Activated CD4-positive, alpha-beta T cell treated with anti-CD3 and anti-CD28 coated beads for 36 hours (primary cell): ENCODE measurements at regions not wholly inside any gene's neighbourhood (a gene's known extent, or its start where the extent isn't known, plus 50 kb on each side); places are given as distances from the start of the nearest gene placed in this dataset.
"Not testable (repeated sequence)": the region's sequence is repeated elsewhere in the genome, so short reads cannot be mapped to it uniquely, and the experiment has no call there.

Source experiments
- ATAC-seq: fragments of 200-7000 bp; cut with Tn5 transposase; one replicate; pipeline ENCODE4 v1.10.0; 2021; ENCODE audit warnings: mild to moderate bottlenecking, moderate library complexity
- CTCF ChIA-PET: fragments of 350-600 bp; sonication (Branson Sonifier 250); formaldehyde crosslinking; loops from one replicate; lab custom pipeline; 2021; ENCODE audit warnings: antibody characterized with exemption; lab: Charles Lee
- POLR2A ChIA-PET: fragments of 350-600 bp; sonication (Branson Sonifier 250); formaldehyde crosslinking; loops from one replicate; lab custom pipeline; 2021; ENCODE audit warnings: antibody characterized with exemption, inconsistent platforms; lab: Charles Lee
- DNase-seq: peaks from one replicate; pipeline ENCODE4 v3.0.0-alpha.2; 2020
- H3K27ac Mint-ChIP-seq: one replicate; pipeline ENCODE4 v1.8.0; 2021; ENCODE audit warnings: mixed read lengths
- H3K27me3 Mint-ChIP-seq: one replicate; pipeline ENCODE4 v1.8.0; 2021; ENCODE audit warnings: mixed read lengths
- H3K36me3 Mint-ChIP-seq: one replicate; pipeline ENCODE4 v1.8.0; 2021; ENCODE audit warnings: low read depth, mixed read lengths
- H3K4me1 Mint-ChIP-seq: one replicate; pipeline ENCODE4 v1.8.0; 2021; ENCODE audit warnings: mixed read lengths
- H3K4me3 Mint-ChIP-seq: one replicate; pipeline ENCODE4 v1.8.0; 2021; ENCODE audit warnings: mild to moderate bottlenecking, moderate library complexity, mixed read lengths
- H3K9me3 Mint-ChIP-seq: one replicate; pipeline ENCODE4 v1.8.0; 2021; ENCODE audit warnings: low read depth, mixed read lengths
- intact Hi-C, 2 experiments: fragments of 100-400 bp; cut with DNase I in 1 of 2; cut with micrococcal nuclease in 1 of 2; formaldehyde crosslinking; loops; one replicate each; pipeline versions ENCODE4 v1.14.2 to v1.15.1; 2022 to 2024; cut with DNase I, micrococcal nuclease

- intact Hi-C loops: no loop called here
- Mint-ChIP-seq H3K4me3 (no peak overlapping the region), H3K4me1 (no peaks in the 10 kb centered on the region), H3K27me3 (no peaks in the 10 kb centered on the region), H3K36me3 (no peaks in the 10 kb centered on the region), H3K27ac (no peak overlapping the region), H3K9me3 (no peaks in the 10 kb centered on the region)
- CTCF ChIA-PET: no interaction called here
- ATAC-seq (no peak), DNase-seq (no peak)
- POLR2A ChIA-PET: no interaction called here
Observed at GRCh38 chr15:30816430-30816829, 87.3 kb upstream of the FAN1 start.

- Mint-ChIP-seq H3K27ac (peak overlapping the region; percentile 96), H3K4me3 (peak overlapping the region; percentile 78)
- intact Hi-C loops: loop anchor here in 1 of 2 experiments (10.0 kb wide), 1 partner anchor 302 kb away; no protein-coding TSS in a partner anchor
- H3K9me3 Mint-ChIP-seq, CTCF ChIA-PET, H3K4me1 Mint-ChIP-seq, H3K27me3 Mint-ChIP-seq, POLR2A ChIA-PET, H3K36me3 Mint-ChIP-seq: not testable (repeated sequence)
- peak; percentile 72 for ATAC-seq
- peak; percentile 65 for DNase-seq
Observed at GRCh38 chr15:30823068-30823813, 80.5 kb upstream of the FAN1 start.

DNA sequence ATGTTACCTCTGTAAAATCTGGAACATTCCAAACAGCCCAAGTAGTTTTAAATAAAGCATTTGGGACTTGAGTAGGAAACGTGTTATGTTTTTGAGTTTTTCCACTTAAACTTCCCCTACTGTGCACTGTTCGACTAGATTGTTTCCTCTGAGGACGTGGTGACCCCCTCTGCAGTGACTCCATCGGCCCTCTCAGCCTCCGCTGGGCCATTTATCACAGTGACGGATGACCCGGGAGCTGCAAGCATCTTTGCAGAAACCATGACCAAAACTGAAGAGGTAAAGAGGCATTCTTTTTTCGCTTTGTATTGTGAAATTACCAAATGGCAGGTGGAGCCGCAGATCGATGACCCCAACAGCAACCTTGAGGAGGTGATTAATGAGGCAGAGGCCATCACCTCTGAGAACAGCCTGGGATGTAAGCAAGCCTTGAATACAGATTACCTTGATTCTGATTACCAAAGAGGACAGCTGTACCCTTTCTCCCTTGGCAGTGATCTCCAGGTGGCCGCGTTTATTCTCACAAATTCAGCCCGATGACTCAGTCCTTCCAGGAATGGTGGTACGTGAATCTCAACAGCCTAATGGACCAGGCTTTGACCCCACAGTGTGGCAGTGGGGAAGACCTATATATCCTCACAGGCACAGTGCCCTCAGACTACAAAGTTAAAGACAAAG lies 79.1 kb upstream of the FAN1 start:
- DNase-seq (no peak), ATAC-seq (no peak)
- no peaks in the 10 kb centered on the region for H3K4me1 Mint-ChIP-seq
- no peaks in the 10 kb centered on the region for H3K36me3 Mint-ChIP-seq
- CTCF ChIA-PET: no interaction called here
- POLR2A ChIA-PET: no interaction called here
- intact Hi-C loops: loop anchor here in 1 of 2 experiments (10.0 kb wide), 1 partner anchor 300 kb away; no protein-coding TSS in a partner anchor
- H3K27me3 Mint-ChIP-seq: no peaks in the 10 kb centered on the region
- H3K9me3 Mint-ChIP-seq: no peaks in the 10 kb centered on the region
- peak overlapping the region; percentile 78 for H3K4me3 Mint-ChIP-seq
- peak overlapping the region; percentile 33 for H3K27ac Mint-ChIP-seq

DNA sequence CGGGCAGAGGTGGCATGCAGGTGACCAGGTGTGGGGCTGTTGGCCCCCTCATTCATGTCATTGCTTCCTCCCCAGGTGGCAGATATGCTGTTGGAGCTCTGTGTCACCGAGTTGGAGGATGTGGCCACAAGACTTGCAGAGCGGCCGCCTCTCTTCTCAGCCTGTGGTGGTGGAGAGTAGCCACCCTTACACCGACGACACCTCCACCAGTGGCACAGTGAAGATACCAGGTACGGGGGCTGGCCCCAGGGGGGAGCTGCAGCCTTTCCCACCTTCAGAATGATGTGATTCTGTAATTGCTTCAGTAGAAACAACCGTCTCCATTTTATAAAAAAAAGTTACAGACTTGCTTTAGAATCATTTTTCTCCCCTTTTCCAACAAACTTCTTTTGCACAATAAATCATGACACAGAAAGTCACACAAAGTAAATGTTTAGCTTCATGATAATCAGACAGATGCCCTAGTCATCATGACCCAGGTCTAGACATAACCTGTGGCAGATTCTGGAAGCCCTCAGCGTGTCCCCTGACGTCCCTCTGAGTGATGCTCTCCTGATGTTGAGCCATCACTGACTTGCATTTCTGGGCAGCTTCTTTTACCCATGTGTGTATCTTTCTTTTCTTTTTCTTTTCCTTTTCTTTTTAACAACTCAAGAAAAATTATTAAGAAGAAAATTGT lies 76.0 kb upstream of the FAN1 start:
- POLR2A ChIA-PET: no interaction called here
- Mint-ChIP-seq H3K27me3 (no peaks in the 10 kb centered on the region), H3K27ac (no peak overlapping the region), H3K4me1 (peaks cover 3% of the 10 kb centered on the region), H3K36me3 (no peaks in the 10 kb centered on the region), H3K9me3 (no peaks in the 10 kb centered on the region), H3K4me3 (no peak overlapping the region)
- ATAC-seq (no peak), DNase-seq (no peak)
- CTCF ChIA-PET: interaction anchor here (1.1 to 2.2 kb wide), 2 partner anchors 31 to 301 kb away, joined by 4 to 7 read pairs; no protein-coding TSS in a partner anchor
- intact Hi-C loops: loop anchor here in 1 of 2 experiments (10.0 kb wide), 1 partner anchor 297 kb away; no protein-coding TSS in a partner anchor

DNA sequence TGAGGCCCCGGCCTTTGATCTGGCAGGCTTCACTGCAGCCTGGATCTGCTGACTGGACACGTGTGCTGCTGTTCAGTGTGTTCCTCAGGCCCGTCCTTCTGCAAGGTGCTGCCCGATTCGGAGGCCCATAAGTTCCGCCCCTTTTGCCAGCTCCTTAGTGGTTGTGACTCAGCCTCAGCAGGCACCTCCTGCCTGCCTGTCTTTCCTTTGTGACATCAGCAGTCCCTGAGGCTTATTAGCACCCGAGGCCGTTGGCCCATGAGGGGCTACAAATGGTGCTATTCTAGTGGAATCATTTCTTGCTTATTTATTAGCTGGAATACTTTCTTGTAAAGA lies 75.4 kb upstream of the FAN1 start:
- DNase-seq, H3K4me3 Mint-ChIP-seq, H3K4me1 Mint-ChIP-seq, H3K27ac Mint-ChIP-seq, POLR2A ChIA-PET, H3K36me3 Mint-ChIP-seq, H3K9me3 Mint-ChIP-seq, H3K27me3 Mint-ChIP-seq: not testable (repeated sequence)
- CTCF ChIA-PET: interaction anchor here (1.1 kb wide), 1 partner anchor 301 kb away, joined by 4 read pairs; no protein-coding TSS in a partner anchor
- intact Hi-C loops: loop anchor here in 1 of 2 experiments (10.0 kb wide), 1 partner anchor 297 kb away; no protein-coding TSS in a partner anchor
- ATAC-seq: peak; percentile 82

DNA sequence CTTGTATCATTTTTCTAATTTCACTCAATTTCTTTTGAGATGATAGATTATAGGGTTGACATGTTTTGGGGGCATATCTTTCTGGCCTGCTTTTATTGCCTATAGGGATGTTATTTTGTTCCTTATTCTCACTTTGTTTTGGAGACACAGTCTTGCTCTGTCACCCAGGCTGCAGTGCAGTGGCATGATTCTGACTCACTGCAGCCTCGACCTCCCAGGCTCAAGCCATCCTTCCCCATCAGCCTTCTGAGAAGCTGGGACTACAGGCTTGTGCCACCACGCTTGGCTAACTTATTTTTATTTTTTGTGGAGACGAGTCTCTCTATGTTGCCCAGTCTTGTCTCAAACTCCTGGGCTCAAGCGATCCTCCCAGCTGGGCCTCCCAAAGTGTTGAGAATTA lies 72.8 kb upstream of the FAN1 start:
- ATAC-seq (no peak), DNase-seq (no peak)
- Mint-ChIP-seq H3K9me3 (no peaks in the 10 kb centered on the region), H3K4me1 (peaks cover 20% of the 10 kb centered on the region), H3K36me3 (no peaks in the 10 kb centered on the region), H3K4me3 (no peak overlapping the region), H3K27ac (no peak overlapping the region), H3K27me3 (no peaks in the 10 kb centered on the region)
- ChIA-PET POLR2A (no interaction called here), CTCF (no interaction called here)
- intact Hi-C loops: loop anchor here in 1 of 2 experiments (5.0 kb wide), 1 partner anchor 71 kb away; the partner anchor contains the start of gene FAN1

- H3K4me3 Mint-ChIP-seq, H3K36me3 Mint-ChIP-seq, H3K27me3 Mint-ChIP-seq, POLR2A ChIA-PET, H3K9me3 Mint-ChIP-seq, CTCF ChIA-PET: not testable (repeated sequence)
- peak; percentile 41 for DNase-seq
- Mint-ChIP-seq H3K27ac (peak overlapping the region; percentile 62), H3K4me1 (peaks cover 20% of the 10 kb centered on the region)
- peak; percentile 49 for ATAC-seq
- intact Hi-C loops: loop anchor here in 1 of 2 experiments (5.0 kb wide), 1 partner anchor 69 kb away; the partner anchor contains the start of gene FAN1
Observed at GRCh38 chr15:30833379-30833778, 70.3 kb upstream of the FAN1 start.

DNA sequence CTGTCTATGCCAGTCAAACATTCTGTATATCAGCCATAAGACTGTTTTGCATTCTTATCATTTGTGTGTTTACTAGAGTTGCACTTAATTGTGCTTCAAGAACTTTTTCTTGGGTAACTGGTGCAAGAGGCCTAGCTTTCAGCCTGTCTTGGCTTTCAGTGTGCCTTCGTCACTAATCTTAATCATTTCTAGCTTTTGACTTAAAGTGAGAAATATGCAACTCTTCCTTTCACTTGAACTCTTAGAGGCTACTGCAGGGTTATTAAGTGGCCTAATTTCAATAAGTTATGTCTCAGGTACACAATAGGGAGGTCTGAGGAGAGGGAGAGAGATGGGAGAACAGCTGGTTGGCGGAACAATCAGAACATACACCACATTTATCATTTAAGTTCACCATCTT lies 62.1 kb upstream of the FAN1 start:
- H3K36me3 Mint-ChIP-seq, DNase-seq, CTCF ChIA-PET, ATAC-seq, POLR2A ChIA-PET, H3K4me3 Mint-ChIP-seq, H3K9me3 Mint-ChIP-seq, intact Hi-C loops, H3K27me3 Mint-ChIP-seq: not testable (repeated sequence)
- peak overlapping the region; percentile 20 for H3K27ac Mint-ChIP-seq
- peaks cover 39% of the 10 kb centered on the region for H3K4me1 Mint-ChIP-seq

- H3K27ac Mint-ChIP-seq: peak overlapping the region; percentile 52
- peaks cover 41% of the 10 kb centered on the region for H3K4me1 Mint-ChIP-seq
- POLR2A ChIA-PET, H3K27me3 Mint-ChIP-seq, H3K4me3 Mint-ChIP-seq, intact Hi-C loops, H3K9me3 Mint-ChIP-seq, CTCF ChIA-PET, H3K36me3 Mint-ChIP-seq: not testable (repeated sequence)
- peak; percentile 86 for ATAC-seq
- peak; percentile 50 for DNase-seq
Observed at GRCh38 chr15:30842798-30843472, 60.8 kb upstream of the FAN1 start.

GRCh38 chr15:30845536-30845935 lies 58.2 kb upstream of the FAN1 start:
- H3K27ac Mint-ChIP-seq: peak overlapping the region; percentile 80

More at GRCh38 chr15:30845536-30845935, 58.2 kb upstream of the FAN1 start:
- H3K4me1 Mint-ChIP-seq: peaks cover 41% of the 10 kb centered on the region
- CTCF ChIA-PET: interaction anchor here (0.7 to 4.8 kb wide), 2 partner anchors 14 to 50 kb away, joined by 3 to 30 read pairs; no protein-coding TSS in a partner anchor
- H3K9me3 Mint-ChIP-seq, POLR2A ChIA-PET, H3K27me3 Mint-ChIP-seq, H3K4me3 Mint-ChIP-seq, DNase-seq, H3K36me3 Mint-ChIP-seq, ATAC-seq: not testable (repeated sequence)
- intact Hi-C loops: loop anchor here in 1 of 2 experiments (5.0 kb wide), 1 partner anchor 52 kb away; no protein-coding TSS in a partner anchor
